ENCODE measurements at regions not wholly inside any gene's neighbourhood (a gene's known extent, or its start where the extent isn't known, plus 50 kb on each side); places are given as distances from the start of the nearest gene placed in this dataset.

GRCh38 chr11:129533395-129533794 is 157.7 kb downstream of the BARX2 start:
- H3K9ac ChIP-seq (replicated peaks; ENCODE audit: extremely low read depth, insufficient read depth, low read length): no peak overlapping the region
- dilution Hi-C loops (cut with MboI; ENCODE audit: extremely low pct_ligation_motif_present, low sequenced_read_pairs): no loop called here
- H4K20me1 ChIP-seq (replicated peaks; ENCODE audit: control insufficient read depth, extremely low read depth, insufficient read depth, low read length): no peaks in the 10 kb centered on the region
- H3K4me3 ChIP-seq (replicated peaks in 1 of 3; ENCODE audit: insufficient read depth in 1 of 3, low read depth in 1 of 3, low read length in 3 of 3): no peak overlapping the region
- ChIA-PET CTCF (no interaction called here), POLR2A (no interaction called here)
- H3K27ac ChIP-seq (ENCODE audit: insufficient read depth, low read depth, low read length): no peak overlapping the region
- no peaks in the 10 kb centered on the region for H3K36me3 ChIP-seq (ENCODE audit: control insufficient read depth in 2 of 2, extremely low read depth in 1 of 2, insufficient read depth in 2 of 2, low read length in 2 of 2)
- BruUV-seq (replicated peaks): no TSS peak
- no peaks in the 10 kb centered on the region for H3K27me3 ChIP-seq (ENCODE audit: control insufficient read depth in 2 of 2, insufficient read depth in 2 of 2, low read length in 2 of 2)
- intact Hi-C loops (cut with micrococcal nuclease): no loop called here
- H3K4me2 ChIP-seq (ENCODE audit: insufficient read depth, low read length): no peak overlapping the region
- DNase-seq (ENCODE audit: low read depth, low spot score): no peak
- no peak for FAIRE-seq
- H3K4me1 ChIP-seq (ENCODE audit: control insufficient read depth, extremely low read depth, insufficient read depth, low read length): no peaks in the 10 kb centered on the region
- H3K9me1 ChIP-seq (replicated peaks; ENCODE audit: control insufficient read depth, extremely low read depth, insufficient read depth, low read length): no peaks in the 10 kb centered on the region
- TF ChIP-seq EZH2 (IDR thresholded peaks at IDR 0.05; ENCODE audit: borderline replicate concordance, low read depth, low read length, severe bottlenecking) (no peak), CTCF (IDR thresholded peaks at IDR 0.05; ENCODE audit: extremely low read depth in 1 of 2, insufficient read depth in 1 of 2, low read depth in 1 of 2, low read length in 2 of 2) (no peak), MYC (IDR thresholded peaks at IDR 0.05; ENCODE audit: low read depth, low read length) (no peak), GATA2 (IDR thresholded peaks at IDR 0.05; ENCODE audit: insufficient read depth, insufficient read length, low read depth, low read length) (no peak), FOS (IDR thresholded peaks at IDR 0.05; ENCODE audit: borderline replicate concordance, insufficient read depth, low read length) (no peak), MAX (IDR thresholded peaks at IDR 0.05; ENCODE audit: insufficient read depth, insufficient read length) (no peak), JUN (IDR thresholded peaks at IDR 0.05; ENCODE audit: borderline replicate concordance, insufficient read depth, insufficient read length, low read depth) (no peak), POLR2A (IDR thresholded peaks at IDR 0.05; ENCODE audit: low read depth, low read length) (no peak), POLR2AphosphoS5 (IDR thresholded peaks at IDR 0.05; ENCODE audit: insufficient read depth, low read depth, low read length) (no peak)
- H3K9me3 ChIP-seq (replicated peaks; ENCODE audit: control insufficient read depth, insufficient read depth, low read length): no peaks in the 10 kb centered on the region
- H3K79me2 ChIP-seq (ENCODE audit: control insufficient read depth, insufficient read depth, low read length): no peaks in the 10 kb centered on the region
- H2AFZ ChIP-seq (ENCODE audit: low read depth, low read length): no peak overlapping the region

Data from endothelial cell of umbilical vein (primary cell).